GM23338 (cell line): ENCODE measurements at regions not wholly inside any gene's neighbourhood (a gene's known extent, or its start where the extent isn't known, plus 50 kb on each side); places are given as distances from the start of the nearest gene placed in this dataset.

ENCODE experiments used
- ATAC-seq: fragments of 200-7000 bp; cut with Tn5 transposase; 3 replicates; pipeline ENCODE4 v1.9.1; 2020
- DNase-seq: peaks from one replicate; pipeline ENCODE4 v3.0.0-alpha.2; 2015; ENCODE audit warnings: low spot score
- H2AFZ ChIP-seq: fragments of 200-600 bp; sonication (generic); 2 replicates; pipeline ENCODE4 v1.8.0; 2016; ENCODE audit warnings: antibody characterized with exemption, mild to moderate bottlenecking, moderate library complexity
- H3F3A ChIP-seq: fragments of 200-600 bp; sonication (generic); replicated peaks from 2 replicates; pipeline ENCODE4 v1.8.0; 2017; ENCODE audit warnings: antibody characterized with exemption, mixed run types, low read depth
- H3K27ac ChIP-seq: fragments of 200-600 bp; sonication (generic); 2 replicates; pipeline ENCODE4 v1.6.1; 2016; ENCODE audit warnings: low read depth
- H3K27me3 ChIP-seq: fragments of 200-600 bp; sonication (generic); 2 replicates; pipeline ENCODE4 v1.8.0; 2016; ENCODE audit warnings: mild to moderate bottlenecking, mixed run types, moderate library complexity; ENCODE audit not compliant: insufficient read depth
- H3K36me3 ChIP-seq: fragments of 200-600 bp; sonication (generic); 2 replicates; pipeline ENCODE4 v1.8.0; 2016; ENCODE audit warnings: mild to moderate bottlenecking; ENCODE audit not compliant: insufficient read depth
- H3K4me1 ChIP-seq: fragments of 200-600 bp; sonication (generic); 2 replicates; pipeline ENCODE4 v1.8.0; 2016; ENCODE audit warnings: mild to moderate bottlenecking, moderate library complexity; ENCODE audit not compliant: insufficient read depth
- H3K4me2 ChIP-seq: fragments of 200-600 bp; sonication (generic); 2 replicates; pipeline ENCODE4 v1.7.1; 2017; ENCODE audit warnings: mixed run types
- H3K4me3 ChIP-seq: fragments of 200-600 bp; sonication (generic); 2 replicates; pipeline ENCODE4 v1.6.1; 2016; ENCODE audit warnings: mixed run types
- H3K79me2 ChIP-seq: fragments of 200-600 bp; sonication (generic); replicated peaks from 2 replicates; pipeline ENCODE4 v1.8.0; 2017; ENCODE audit warnings: mild to moderate bottlenecking; ENCODE audit not compliant: insufficient read depth
- H3K9me2 ChIP-seq: fragments of 200-600 bp; sonication (generic); 2 replicates; pipeline ENCODE4 v1.8.0; 2017; ENCODE audit not compliant: insufficient read depth
- H4K20me1 ChIP-seq: fragments of 200-600 bp; sonication (generic); replicated peaks from 2 replicates; pipeline ENCODE4 v1.8.0; 2017; ENCODE audit warnings: mild to moderate bottlenecking; ENCODE audit not compliant: insufficient read depth
- H3K27ac Mint-ChIP-seq: 2 replicates; pipeline ENCODE4 v1.8.0; 2020; ENCODE audit warnings: inconsistent platforms, mild to moderate bottlenecking, moderate library complexity, mixed read lengths
- H3K27me3 Mint-ChIP-seq: 3 replicates; pipeline ENCODE4 v1.8.0; 2022; ENCODE audit warnings: low read depth, mild to moderate bottlenecking, moderate library complexity, mixed read lengths, inconsistent platforms; ENCODE audit not compliant: insufficient read depth, poor library complexity
- H3K36me3 Mint-ChIP-seq: 3 replicates; pipeline ENCODE4 v1.8.0; 2021; ENCODE audit warnings: low read depth, mild to moderate bottlenecking, inconsistent platforms, moderate library complexity, mixed read lengths
- H3K4me1 Mint-ChIP-seq: 3 replicates; pipeline ENCODE4 v1.8.0; 2020; ENCODE audit warnings: mild to moderate bottlenecking, inconsistent platforms, mixed read lengths
- H3K4me3 Mint-ChIP-seq: 3 replicates; pipeline ENCODE4 v1.8.0; 2021; ENCODE audit warnings: moderate library complexity, mild to moderate bottlenecking, inconsistent platforms, mixed read lengths
- H3K9me3 Mint-ChIP-seq: 3 replicates; pipeline ENCODE4 v1.8.0; 2020; ENCODE audit warnings: moderate library complexity, mild to moderate bottlenecking, inconsistent platforms, mixed read lengths
- CREB1 ChIP-seq: fragments of 250-450 bp; sonication (Bioruptor Pico); IDR thresholded peaks from 2 replicates; pipeline ENCODE4 v1.5.0; 2020; ENCODE audit warnings: low read depth, mild to moderate bottlenecking, moderate library complexity
- CTCF ChIP-seq, 2 experiments: fragments of 200-600 bp in 1 of 2; sonication (generic) in 1 of 2; conservative IDR thresholded peaks; 2 replicates each; pipeline versions ENCODE4 v1.5.1 to v1.6.1; 2016 to 2017; ENCODE audit warnings: antibody characterized with exemption in 2 of 2, low read depth in 2 of 2, mild to moderate bottlenecking in 2 of 2, moderate library complexity in 1 of 2
- EZH2 ChIP-seq: fragments of 200-600 bp; sonication (generic); IDR thresholded peaks from one replicate; pipeline ENCODE4 v1.8.0; 2017; ENCODE audit warnings: antibody characterized with exemption, mild to moderate bottlenecking, low read depth; ENCODE audit not compliant: unreplicated experiment
- EZH2phosphoT487 ChIP-seq: fragments of 200-600 bp; sonication (generic); IDR thresholded peaks from one replicate; pipeline ENCODE4 v1.8.1; 2018; ENCODE audit warnings: antibody characterized with exemption; ENCODE audit not compliant: unreplicated experiment
- JUNB ChIP-seq: IDR thresholded peaks from one replicate; pipeline ENCODE4 v1.6.1; 2016; ENCODE audit warnings: antibody characterized with exemption; ENCODE audit not compliant: unreplicated experiment
- NANOG ChIP-seq: IDR thresholded peaks from 2 replicates; pipeline ENCODE4 v1.6.1; 2016; ENCODE audit warnings: antibody characterized with exemption, borderline replicate concordance
- POLR2AphosphoS5 ChIP-seq: IDR thresholded peaks from 2 replicates; pipeline ENCODE4 v1.6.1; 2016; ENCODE audit warnings: antibody characterized with exemption, low read depth
- REST ChIP-seq: IDR thresholded peaks from one replicate; pipeline ENCODE4 v1.6.1; 2018; ENCODE audit warnings: antibody characterized with exemption; ENCODE audit not compliant: unreplicated experiment
- STAT1 ChIP-seq: IDR thresholded peaks from one replicate; pipeline ENCODE4 v1.6.1; 2016; ENCODE audit warnings: antibody characterized with exemption; ENCODE audit not compliant: unreplicated experiment
- ZNF114 ChIP-seq: fragments of 250-450 bp; sonication (Bioruptor Pico); IDR thresholded peaks from 2 replicates; pipeline ENCODE4 v1.5.0; 2020; ENCODE audit warnings: mild to moderate bottlenecking, moderate library complexity
- ZNF331 ChIP-seq: fragments of 250-450 bp; sonication (Bioruptor Pico); IDR thresholded peaks from 2 replicates; pipeline ENCODE4 v1.5.0; 2020; ENCODE audit warnings: low read depth, mild to moderate bottlenecking, moderate library complexity
- ZNF462 ChIP-seq: fragments of 250-450 bp; sonication (Bioruptor Pico); IDR thresholded peaks from 2 replicates; pipeline ENCODE4 v1.5.0; 2020; ENCODE audit warnings: mild to moderate bottlenecking, moderate library complexity
- TF ChIP-seq, protein P1 (sequence below): IDR thresholded peaks from 2 replicates; pipeline ENCODE4 v1.6.1; 2016; ENCODE audit warnings: antibody characterized with exemption

- Histone ChIP-seq H3K27ac (no peak overlapping the region), H3K4me2 (no peak overlapping the region), H3K79me2 (no peaks in the 10 kb centered on the region), H3K36me3 (no peaks in the 10 kb centered on the region), H3F3A (no peaks in the 10 kb centered on the region), H4K20me1 (no peaks in the 10 kb centered on the region), H3K9me2 (no peaks in the 10 kb centered on the region), H3K4me3 (no peak overlapping the region), H3K4me1 (no peaks in the 10 kb centered on the region), H2AFZ (no peak overlapping the region), H3K27me3 (no peaks in the 10 kb centered on the region)
- H3K4me3 Mint-ChIP-seq = no peak overlapping the region
- H3K9me3 Mint-ChIP-seq = no peaks in the 10 kb centered on the region; the same call in 2 of the 3 replicates
- peaks cover 4% of the 10 kb centered on the region; the same call in 2 of the 3 replicates for H3K4me1 Mint-ChIP-seq
- peaks cover 2% of the 10 kb centered on the region; the same call in 1 of the 3 replicates for H3K36me3 Mint-ChIP-seq
- H3K27ac Mint-ChIP-seq = no peak overlapping the region; the same call in 1 of the 2 replicates
- no peaks in the 10 kb centered on the region for H3K27me3 Mint-ChIP-seq
- ATAC-seq (no peak), DNase-seq (peak; percentile 18)
- TF ChIP-seq, protein P1, sequence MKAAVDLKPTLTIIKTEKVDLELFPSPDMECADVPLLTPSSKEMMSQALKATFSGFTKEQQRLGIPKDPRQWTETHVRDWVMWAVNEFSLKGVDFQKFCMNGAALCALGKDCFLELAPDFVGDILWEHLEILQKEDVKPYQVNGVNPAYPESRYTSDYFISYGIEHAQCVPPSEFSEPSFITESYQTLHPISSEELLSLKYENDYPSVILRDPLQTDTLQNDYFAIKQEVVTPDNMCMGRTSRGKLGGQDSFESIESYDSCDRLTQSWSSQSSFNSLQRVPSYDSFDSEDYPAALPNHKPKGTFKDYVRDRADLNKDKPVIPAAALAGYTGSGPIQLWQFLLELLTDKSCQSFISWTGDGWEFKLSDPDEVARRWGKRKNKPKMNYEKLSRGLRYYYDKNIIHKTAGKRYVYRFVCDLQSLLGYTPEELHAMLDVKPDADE = no peak
- no peak for TF ChIP-seq CREB1 (CRISPR knock-in tag)
- TF ChIP-seq STAT1 = no peak
- TF ChIP-seq ZNF331 (CRISPR knock-in tag) = no peak
- TF ChIP-seq REST = no peak
- no peak for TF ChIP-seq ZNF462
- no peak for TF ChIP-seq ZNF114
- TF ChIP-seq EZH2phosphoT487 = no peak
- TF ChIP-seq EZH2 = no peak
- no peak for TF ChIP-seq POLR2AphosphoS5
- TF ChIP-seq CTCF (conservative IDR thresholded peaks at IDR 0.05; ENCODE audit: low read depth in 2 of 2) = no peak
- TF ChIP-seq JUNB = no peak
- no peak for TF ChIP-seq NANOG
Observed at GRCh38 chr2:236498369-236498768, 71.3 kb upstream of the ACKR3 start.
